Fibroblast of lung (primary cell): ENCODE measurements at regions not wholly inside any gene's neighbourhood (a gene's known extent, or its start where the extent isn't known, plus 50 kb on each side); places are given as distances from the start of the nearest gene placed in this dataset.

ENCODE experiments used
- DNase-seq, 2 donors: peaks; one replicate each; pipeline versions ENCODE4 v3.0.0 to v3.0.0-alpha.2; 2010; ENCODE audit warnings: low read depth in 2 of 2
- H2AFZ ChIP-seq: 2 replicates; pipeline ENCODE4 v1.5.1; 2012; ENCODE audit warnings: low read length, control low read depth, inconsistent platforms
- H3K27ac ChIP-seq: 2 replicates; pipeline ENCODE4 v1.5.1; 2011; ENCODE audit warnings: low read length, control low read depth; ENCODE audit not compliant: insufficient read depth
- H3K27me3 ChIP-seq: 2 replicates; pipeline ENCODE4 v1.5.1; 2011; ENCODE audit warnings: mild to moderate bottlenecking, low read length; ENCODE audit not compliant: control insufficient read depth, insufficient read depth
- H3K36me3 ChIP-seq: 2 replicates; pipeline ENCODE4 v1.5.1; 2011; ENCODE audit warnings: low read length; ENCODE audit not compliant: control insufficient read depth, insufficient read depth
- H3K4me1 ChIP-seq: 2 replicates; pipeline ENCODE4 v1.5.1; 2011; ENCODE audit warnings: low read length; ENCODE audit not compliant: control insufficient read depth, insufficient read depth; ENCODE audit errors: extremely low read depth
- H3K4me2 ChIP-seq: 2 replicates; pipeline ENCODE4 v1.5.1; 2011; ENCODE audit warnings: low read length, control low read depth; ENCODE audit not compliant: insufficient read depth; ENCODE audit errors: extremely low read depth
- H3K4me3 ChIP-seq, 4 experiments: fragments of 200-600 bp in 1 of 4; sonication (generic) in 1 of 4; replicated peaks in 1 of 4; 2 replicates each; pipeline ENCODE4 v1.5.1; 2011 to 2016; ENCODE audit warnings: low read length in 4 of 4, low read depth in 3 of 4, mild to moderate bottlenecking in 3 of 4, control low read depth in 2 of 4, inconsistent platforms in 1 of 4, mixed read lengths in 1 of 4; ENCODE audit not compliant: insufficient read depth in 1 of 4; ENCODE audit errors: control extremely low read depth in 1 of 4
- H3K79me2 ChIP-seq: 2 replicates; pipeline ENCODE4 v1.5.1; 2012; ENCODE audit warnings: mild to moderate bottlenecking, low read length, inconsistent platforms; ENCODE audit not compliant: control insufficient read depth, insufficient read depth
- H3K9ac ChIP-seq: 2 replicates; pipeline ENCODE4 v1.5.1; 2011; ENCODE audit warnings: mild to moderate bottlenecking, low read length, control low read depth; ENCODE audit not compliant: insufficient read depth
- H3K9me3 ChIP-seq: 2 replicates; pipeline ENCODE4 v1.5.1; 2012; ENCODE audit warnings: low read depth, low read length; ENCODE audit not compliant: control insufficient read depth, insufficient read depth
- H4K20me1 ChIP-seq: 2 replicates; pipeline ENCODE4 v1.5.1; 2011; ENCODE audit warnings: low read length; ENCODE audit not compliant: control insufficient read depth, insufficient read depth; ENCODE audit errors: extremely low read depth
- EZH2 ChIP-seq: IDR thresholded peaks from 2 replicates; pipeline ENCODE4 v1.5.1; 2012; ENCODE audit warnings: low read length, control low read depth, mild to moderate bottlenecking; ENCODE audit errors: missing control alignments
- TF ChIP-seq, protein P1 (sequence below), 2 donors: IDR thresholded peaks in 1 of 2; conservative IDR thresholded peaks in 1 of 2; 1 replicate in 1 of 2; 2 replicates in 1 of 2; pipeline ENCODE4 v1.5.1; 2011 to 2012; ENCODE audit warnings: low read length in 2 of 2, control low read depth in 1 of 2, inconsistent platforms in 1 of 2, low read depth in 1 of 2, mild to moderate bottlenecking in 1 of 2

DNA sequence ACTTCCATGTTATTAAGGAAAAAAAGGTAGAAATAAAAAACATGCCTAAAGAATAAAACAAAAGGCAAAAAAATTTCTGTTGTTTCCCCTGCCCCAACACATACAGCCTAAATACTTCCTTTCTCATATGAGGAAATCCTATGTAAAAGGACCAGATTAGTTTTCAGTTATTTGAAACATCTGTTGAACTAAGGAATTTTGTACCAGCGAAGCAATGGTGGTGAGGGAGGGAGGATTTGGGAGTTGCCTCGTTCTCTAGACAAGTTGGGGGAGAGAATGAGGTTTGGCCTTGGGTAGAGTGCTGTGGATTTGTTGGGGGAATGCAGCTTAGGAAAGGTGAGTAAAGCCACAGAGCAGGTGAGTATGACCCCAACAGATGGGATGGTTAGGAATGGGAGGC is 141.5 kb upstream of the RFLNA start:
- Histone ChIP-seq H3K79me2 (no peaks in the 10 kb centered on the region), H3K4me3 (no peak overlapping the region), H3K4me1 (no peaks in the 10 kb centered on the region), H4K20me1 (no peaks in the 10 kb centered on the region), H3K36me3 (no peaks in the 10 kb centered on the region), H3K4me2 (no peak overlapping the region), H3K9me3 (no peaks in the 10 kb centered on the region), H2AFZ (no peak overlapping the region), H3K27ac (no peak overlapping the region), H3K27me3 (no peaks in the 10 kb centered on the region), H3K9ac (no peak overlapping the region)
- no peak for DNase-seq
- no peak for TF ChIP-seq EZH2
- TF ChIP-seq, protein P1, sequence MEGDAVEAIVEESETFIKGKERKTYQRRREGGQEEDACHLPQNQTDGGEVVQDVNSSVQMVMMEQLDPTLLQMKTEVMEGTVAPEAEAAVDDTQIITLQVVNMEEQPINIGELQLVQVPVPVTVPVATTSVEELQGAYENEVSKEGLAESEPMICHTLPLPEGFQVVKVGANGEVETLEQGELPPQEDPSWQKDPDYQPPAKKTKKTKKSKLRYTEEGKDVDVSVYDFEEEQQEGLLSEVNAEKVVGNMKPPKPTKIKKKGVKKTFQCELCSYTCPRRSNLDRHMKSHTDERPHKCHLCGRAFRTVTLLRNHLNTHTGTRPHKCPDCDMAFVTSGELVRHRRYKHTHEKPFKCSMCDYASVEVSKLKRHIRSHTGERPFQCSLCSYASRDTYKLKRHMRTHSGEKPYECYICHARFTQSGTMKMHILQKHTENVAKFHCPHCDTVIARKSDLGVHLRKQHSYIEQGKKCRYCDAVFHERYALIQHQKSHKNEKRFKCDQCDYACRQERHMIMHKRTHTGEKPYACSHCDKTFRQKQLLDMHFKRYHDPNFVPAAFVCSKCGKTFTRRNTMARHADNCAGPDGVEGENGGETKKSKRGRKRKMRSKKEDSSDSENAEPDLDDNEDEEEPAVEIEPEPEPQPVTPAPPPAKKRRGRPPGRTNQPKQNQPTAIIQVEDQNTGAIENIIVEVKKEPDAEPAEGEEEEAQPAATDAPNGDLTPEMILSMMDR (conservative IDR thresholded peaks at IDR 0.05 in 1 of 2, IDR thresholded peaks at IDR 0.05 in 1 of 2; ENCODE audit: low read depth in 1 of 2, low read length in 2 of 2) = no peak

DNA sequence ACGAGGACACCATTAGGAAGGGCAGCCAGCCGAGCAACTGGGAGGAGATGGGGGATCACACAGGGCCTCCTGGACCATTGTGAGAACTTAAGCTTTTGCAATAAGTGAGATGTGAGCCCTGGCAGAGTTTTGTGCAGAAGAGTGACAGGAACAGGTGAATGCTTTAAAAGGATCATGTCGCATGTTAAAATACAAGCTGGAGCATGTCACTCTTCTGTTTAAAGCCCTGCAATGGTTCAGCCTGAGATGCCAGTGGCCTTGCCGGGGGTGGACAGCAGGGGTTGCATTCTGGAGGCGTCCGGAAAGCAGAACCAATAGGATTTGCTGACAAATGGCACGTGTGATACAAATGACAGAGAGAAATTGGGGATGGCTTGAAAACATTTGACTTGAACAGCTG is 137.5 kb upstream of the RFLNA start:
- no peak for DNase-seq
- H3K36me3 ChIP-seq = no peaks in the 10 kb centered on the region
- no peaks in the 10 kb centered on the region for H3K79me2 ChIP-seq
- no peak overlapping the region for H3K4me2 ChIP-seq
- no peaks in the 10 kb centered on the region for H3K27me3 ChIP-seq
- TF ChIP-seq, protein P1 (conservative IDR thresholded peaks at IDR 0.05 in 1 of 2, IDR thresholded peaks at IDR 0.05 in 1 of 2; ENCODE audit: low read depth in 1 of 2, low read length in 2 of 2) = no peak
- TF ChIP-seq EZH2 = no peak
- no peaks in the 10 kb centered on the region for H3K9me3 ChIP-seq
- no peaks in the 10 kb centered on the region for H3K4me1 ChIP-seq
- no peaks in the 10 kb centered on the region for H4K20me1 ChIP-seq
- H3K27ac ChIP-seq = no peak overlapping the region
- H3K9ac ChIP-seq = no peak overlapping the region
- no peak overlapping the region for H2AFZ ChIP-seq
- H3K4me3 ChIP-seq = no peak overlapping the region

DNA sequence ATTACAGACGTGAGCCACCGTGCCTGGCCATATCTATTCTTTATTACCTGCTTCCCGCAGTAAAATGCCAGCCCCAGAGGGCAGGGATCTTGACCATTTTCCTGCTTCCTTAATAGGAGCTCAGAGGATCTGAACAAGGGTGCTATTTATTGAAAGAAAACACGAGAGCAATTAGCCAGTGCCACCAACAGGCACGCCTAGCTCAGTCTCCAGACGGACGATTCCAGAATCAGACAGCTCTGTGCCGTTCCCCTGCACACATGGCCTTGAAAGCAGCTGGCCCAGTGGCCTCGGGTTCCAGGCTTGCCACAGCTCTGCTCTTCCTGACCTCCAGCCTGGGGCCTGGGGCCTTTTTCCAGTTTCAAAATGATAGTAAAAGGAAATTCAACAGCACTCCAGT is 135.2 kb upstream of the RFLNA start:
- no peaks in the 10 kb centered on the region for H3K4me1 ChIP-seq
- no peak overlapping the region for H3K4me2 ChIP-seq

More for the DNA sequence above, 135.2 kb upstream of the RFLNA start:
- no peaks in the 10 kb centered on the region for H3K79me2 ChIP-seq
- TF ChIP-seq EZH2 = no peak
- TF ChIP-seq, protein P1 (conservative IDR thresholded peaks at IDR 0.05 in 1 of 2, IDR thresholded peaks at IDR 0.05 in 1 of 2; ENCODE audit: low read depth in 1 of 2, low read length in 2 of 2) = no peak
- H3K9ac ChIP-seq = no peak overlapping the region
- H3K9me3 ChIP-seq = no peaks in the 10 kb centered on the region
- H3K27me3 ChIP-seq = no peaks in the 10 kb centered on the region
- no peak for DNase-seq
- H2AFZ ChIP-seq = no peak overlapping the region
- H4K20me1 ChIP-seq = no peaks in the 10 kb centered on the region
- H3K4me3 ChIP-seq = no peak overlapping the region
- H3K27ac ChIP-seq = no peak overlapping the region
- H3K36me3 ChIP-seq = no peaks in the 10 kb centered on the region
